Ectodermal cell (in vitro differentiated cells): ENCODE measurements at regions not wholly inside any gene's neighbourhood (a gene's known extent, or its start where the extent isn't known, plus 50 kb on each side); places are given as distances from the start of the nearest gene placed in this dataset.
"Not testable (repeated sequence)": the region's sequence is repeated elsewhere in the genome, so short reads cannot be mapped to it uniquely, and the experiment has no call there.

Experiments
- H3K27ac ChIP-seq: 2 replicates; pipeline ENCODE4 v1.7.0; 2013; ENCODE audit warnings: mild to moderate bottlenecking, low read depth, low read length; ENCODE audit not compliant: insufficient read depth, poor library complexity, severe bottlenecking
- H3K27me3 ChIP-seq: 2 replicates; pipeline ENCODE4 v1.7.0; 2013; ENCODE audit warnings: mild to moderate bottlenecking, low read length; ENCODE audit not compliant: insufficient read depth, control insufficient read depth, poor library complexity, severe bottlenecking
- H3K36me3 ChIP-seq: one replicate; pipeline ENCODE4 v1.7.0; 2013; ENCODE audit warnings: low read length; ENCODE audit not compliant: control insufficient read depth, insufficient read depth
- H3K4me1 ChIP-seq: one replicate; pipeline ENCODE4 v1.7.0; 2013; ENCODE audit warnings: low read length; ENCODE audit not compliant: control insufficient read depth, insufficient read depth
- H3K4me3 ChIP-seq: 2 replicates; pipeline ENCODE4 v1.7.0; 2013; ENCODE audit warnings: low read depth, low read length, control low read depth; ENCODE audit not compliant: insufficient read depth
- H3K9me3 ChIP-seq: 2 replicates; pipeline ENCODE4 v1.7.0; 2013; ENCODE audit warnings: mild to moderate bottlenecking, low read length, moderate library complexity; ENCODE audit not compliant: control insufficient read depth
- WGBS, 2 experiments: methylation state at CpG; one replicate each; pipeline ENCODE4 v1.1.7; 2013; ENCODE audit warnings: missing lambda C conversion rate in 2 of 2; 5-methylcytosine and 5-hydroxymethylcytosine counted together

DNA sequence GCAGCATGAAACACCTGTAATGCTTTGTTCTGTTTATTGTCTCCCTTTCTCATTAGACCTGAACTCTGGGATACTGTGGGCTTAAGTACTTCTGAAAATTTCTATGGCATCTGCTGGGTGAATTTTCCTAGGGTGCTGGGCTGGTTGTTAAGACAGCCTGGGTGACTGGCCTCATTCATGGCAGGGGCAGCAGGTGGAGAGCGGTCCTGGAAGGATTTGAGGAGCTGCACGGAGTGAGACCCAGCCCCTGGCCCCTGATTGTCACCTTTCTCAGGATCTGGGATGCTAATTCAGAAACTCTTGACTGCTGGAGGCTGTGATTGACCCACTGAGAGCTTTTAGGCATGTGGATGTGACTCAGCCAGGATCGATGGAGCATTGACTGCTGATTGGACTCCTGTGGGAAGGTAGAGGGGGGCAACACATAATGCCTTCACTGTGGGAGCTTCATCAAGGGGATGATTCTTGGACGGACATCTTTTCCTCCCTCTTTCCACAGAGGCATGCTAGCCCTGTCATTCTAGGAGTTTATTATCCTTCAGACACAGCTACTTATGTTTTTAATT lies 252.0 kb downstream of the GOLGA6L6 start:
- peaks cover 20% of the 10 kb centered on the region for H3K9me3 ChIP-seq
- H3K27ac ChIP-seq, H3K4me1 ChIP-seq, H3K27me3 ChIP-seq, H3K4me3 ChIP-seq, H3K36me3 ChIP-seq: not testable (repeated sequence)
- 50 to 63% methylated on average over 3 to 4 of the region's 4 CpGs for WGBS, 2 experiments

DNA sequence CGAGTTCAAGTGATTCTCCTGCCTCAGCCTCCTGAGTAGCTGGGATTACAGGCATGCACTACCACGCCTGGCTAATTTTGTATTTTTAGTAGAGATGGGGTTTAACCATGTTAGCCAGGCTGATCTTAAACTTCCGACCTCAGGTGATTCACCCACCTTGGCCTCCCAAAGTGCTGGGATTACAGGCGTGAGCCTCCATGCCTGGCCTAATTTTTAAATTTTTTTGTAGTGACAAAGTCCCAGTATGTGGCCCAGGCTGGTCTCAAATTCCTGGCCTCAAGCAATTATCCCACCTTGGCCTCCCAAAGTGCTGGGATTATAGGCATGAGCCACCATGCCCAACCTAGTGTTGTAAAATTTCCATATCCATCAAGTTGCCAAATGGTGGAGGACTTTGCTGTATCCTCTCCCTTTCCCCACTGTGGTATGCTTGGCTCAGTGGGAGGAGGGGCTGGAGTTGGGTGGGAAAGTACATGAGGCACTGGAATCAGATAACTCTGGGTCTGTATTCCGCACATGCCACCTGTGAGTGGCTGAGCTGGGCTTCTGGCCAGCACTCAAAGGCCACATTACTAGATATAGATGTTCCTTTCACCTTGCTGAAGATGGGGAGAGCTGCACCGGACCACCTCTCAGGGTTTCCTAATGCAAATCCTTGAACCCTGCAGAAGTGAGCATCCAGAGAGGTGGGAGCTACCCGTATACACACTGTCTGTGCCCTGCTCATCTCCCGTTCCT lies 252.6 kb downstream of the GOLGA6L6 start:
- not testable (repeated sequence) for H3K27ac ChIP-seq, H3K4me1 ChIP-seq, H3K4me3 ChIP-seq, H3K27me3 ChIP-seq, H3K36me3 ChIP-seq
- WGBS, 2 experiments: 78 to 80% methylated on average over 8 of the region's 8 CpGs
- peaks cover 19% of the 10 kb centered on the region for H3K9me3 ChIP-seq

GRCh38 chr15:20286559-20286958 lies 255.0 kb downstream of the GOLGA6L6 start:
- H3K36me3 ChIP-seq, H3K4me3 ChIP-seq, H3K4me1 ChIP-seq, H3K27ac ChIP-seq, H3K27me3 ChIP-seq: not testable (repeated sequence)
- 50 to 75% methylated on average over 1 to 2 of the region's 2 CpGs for WGBS, 2 experiments
- H3K9me3 ChIP-seq: peaks cover 21% of the 10 kb centered on the region

DNA sequence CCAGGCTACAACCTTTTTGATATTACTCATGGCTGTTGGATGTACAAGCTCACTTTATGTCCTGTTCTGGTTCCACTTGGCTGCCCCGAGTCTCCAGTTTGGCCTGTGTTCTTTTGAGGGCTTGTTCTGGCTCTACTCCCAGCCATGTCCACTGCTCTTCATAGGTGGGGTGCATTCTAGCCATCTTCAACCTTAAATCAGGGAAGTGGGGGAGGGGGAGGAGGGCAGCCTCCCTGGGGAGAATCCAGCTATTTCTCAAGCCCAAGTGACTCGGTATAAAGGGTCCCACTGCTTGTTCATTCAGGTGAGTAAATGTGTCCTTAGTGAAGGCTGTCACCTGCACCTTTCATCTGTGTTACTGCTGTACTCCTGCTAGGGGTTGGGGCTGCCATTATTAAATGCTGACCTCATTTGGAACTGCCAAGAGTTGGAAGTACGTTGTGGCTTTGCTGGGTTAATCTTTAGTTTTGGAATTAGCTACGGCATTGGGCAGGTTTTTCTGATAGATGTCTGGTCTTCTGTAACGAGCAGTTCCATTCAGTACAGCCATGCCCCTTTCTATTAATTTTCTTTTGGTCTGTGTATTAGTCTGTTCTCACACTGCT lies 255.8 kb downstream of the GOLGA6L6 start:
- H3K36me3 ChIP-seq, H3K4me3 ChIP-seq, H3K27me3 ChIP-seq, H3K4me1 ChIP-seq, H3K27ac ChIP-seq: not testable (repeated sequence)
- H3K9me3 ChIP-seq: peaks cover 28% of the 10 kb centered on the region
- WGBS, 2 experiments: 65 to 71% methylated on average over 4 to 5 of the region's 5 CpGs

DNA sequence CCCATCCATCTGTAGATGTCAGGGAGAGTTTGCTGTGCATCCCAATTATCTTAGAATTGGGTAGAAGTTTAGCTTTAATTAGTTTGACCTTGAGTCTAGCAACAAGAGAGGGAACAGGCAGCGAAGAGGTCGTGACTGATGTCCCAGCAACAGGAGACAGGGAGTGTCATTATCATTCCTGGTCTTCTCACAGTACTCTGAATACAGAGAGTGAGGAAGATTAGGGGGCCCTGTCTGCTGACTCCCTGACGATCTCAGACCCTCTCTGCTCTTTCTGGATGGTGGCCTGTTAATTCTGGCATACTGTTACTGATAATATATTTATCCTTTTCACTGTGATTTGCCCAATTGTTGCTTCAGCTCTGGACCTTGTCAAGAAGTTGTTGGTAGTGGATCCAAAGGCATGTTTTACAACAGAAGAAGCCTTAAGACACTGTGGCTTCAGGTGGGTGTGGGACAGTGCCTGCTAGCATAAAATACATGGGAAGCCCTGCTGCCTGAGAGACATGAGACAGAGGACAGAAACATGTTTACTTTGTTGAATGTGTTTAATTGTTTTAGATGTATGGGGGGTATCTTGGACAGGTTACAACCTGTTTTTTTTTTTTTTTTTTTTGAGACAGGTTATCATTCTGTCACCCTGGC lies 256.6 kb downstream of the GOLGA6L6 start:
- 42 to 51% methylated on average over 3 of the region's 3 CpGs for whole genome bisulfite sequencing, 2 experiments
- H3K9me3 ChIP-seq: peaks cover 31% of the 10 kb centered on the region
- H3K36me3 ChIP-seq, H3K4me1 ChIP-seq, H3K27me3 ChIP-seq, H3K27ac ChIP-seq, H3K4me3 ChIP-seq: not testable (repeated sequence)

GRCh38 chr15:20283651-20284050 lies 257.9 kb downstream of the GOLGA6L6 start:
- peaks cover 33% of the 10 kb centered on the region for H3K9me3 ChIP-seq
- H3K4me3 ChIP-seq, H3K27me3 ChIP-seq, H3K4me1 ChIP-seq, H3K36me3 ChIP-seq, H3K27ac ChIP-seq: not testable (repeated sequence)
- WGBS, 2 experiments: 59 to 66% methylated on average over 3 of the region's 3 CpGs

DNA sequence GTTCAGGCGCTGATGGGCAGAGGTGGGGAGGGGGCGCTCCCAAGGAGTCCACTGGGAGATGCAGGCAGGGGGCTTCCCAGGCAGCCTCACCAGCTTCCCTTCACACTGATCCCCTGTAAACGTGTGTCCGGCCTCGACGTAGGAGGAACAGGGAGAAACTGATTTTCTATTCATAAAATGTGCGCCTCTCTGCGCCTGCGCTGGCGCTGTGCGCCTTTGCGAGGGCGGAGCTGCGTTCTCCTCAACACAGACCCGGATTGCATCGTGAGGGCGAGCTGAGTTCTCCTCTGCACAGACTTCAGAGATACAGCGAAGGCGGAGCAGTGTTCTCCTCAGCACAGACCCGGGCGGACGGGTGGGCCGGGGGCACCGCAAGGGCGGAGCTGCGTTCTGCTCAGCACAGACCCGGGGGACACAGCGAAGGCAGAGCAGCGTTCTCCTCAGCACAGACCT lies 259.1 kb downstream of the GOLGA6L6 start:
- not testable (repeated sequence) for H3K27ac ChIP-seq, H3K27me3 ChIP-seq, H3K36me3 ChIP-seq, H3K4me1 ChIP-seq, H3K4me3 ChIP-seq
- peaks cover 30% of the 10 kb centered on the region for H3K9me3 ChIP-seq
- WGBS, 2 experiments: 90 to 92% methylated on average over 29 of the region's 29 CpGs

- not testable (repeated sequence) for H3K4me1 ChIP-seq, H3K27ac ChIP-seq, H3K36me3 ChIP-seq, H3K27me3 ChIP-seq, H3K4me3 ChIP-seq
- WGBS, 2 experiments: 73 to 74% methylated on average over 7 of the region's 7 CpGs
- peaks cover 31% of the 10 kb centered on the region for H3K9me3 ChIP-seq
Observed at GRCh38 chr15:20281567-20282275, 259.9 kb downstream of the GOLGA6L6 start.

DNA sequence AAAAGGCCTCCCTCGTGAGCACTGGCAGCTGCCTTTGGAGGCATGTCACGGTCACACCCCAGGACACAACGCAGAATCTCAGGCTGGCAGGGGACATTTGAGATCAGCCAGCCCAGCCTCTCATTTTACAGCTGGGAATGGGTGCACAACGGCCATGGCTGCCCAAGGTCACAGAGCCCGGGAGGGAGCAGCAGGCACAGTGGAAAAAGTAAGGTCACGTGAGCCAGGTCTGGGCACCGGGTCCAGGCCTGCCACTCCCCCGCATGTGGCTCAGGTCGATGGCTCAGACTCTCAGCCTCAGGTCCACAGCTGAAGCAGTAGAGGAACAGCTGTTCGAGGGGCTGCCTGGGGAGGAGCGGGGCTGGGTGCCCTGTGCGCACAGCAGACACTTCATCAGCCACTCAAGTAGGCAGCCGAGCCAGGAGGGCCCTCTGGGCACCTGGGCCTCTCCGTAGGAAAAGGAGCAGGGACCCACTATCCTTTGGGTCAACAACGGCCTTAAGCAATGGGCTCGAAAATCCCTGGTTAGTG lies 260.6 kb downstream of the GOLGA6L6 start:
- Histone ChIP-seq H3K4me3 (no peak overlapping the region), H3K4me1 (no peaks in the 10 kb centered on the region), H3K27me3 (no peaks in the 10 kb centered on the region), H3K9me3 (peaks cover 33% of the 10 kb centered on the region), H3K36me3 (no peaks in the 10 kb centered on the region), H3K27ac (no peak overlapping the region)
- WGBS, 2 experiments: 80 to 83% methylated on average over 16 of the region's 16 CpGs
